H9 (cell line): ENCODE measurements at regions not wholly inside any gene's neighbourhood (a gene's known extent, or its start where the extent isn't known, plus 50 kb on each side); places are given as distances from the start of the nearest gene placed in this dataset.

ENCODE experiments used
- DNase-seq: peaks from one replicate; pipeline ENCODE4 v3.0.0-alpha.2; 2017
- H2AFZ ChIP-seq: one replicate; pipeline ENCODE4 v1.6.1; 2013; ENCODE audit warnings: mild to moderate bottlenecking, low read length, control low read depth, moderate library complexity
- H2AK5ac ChIP-seq: 2 replicates; pipeline ENCODE4 v1.6.1; 2013; ENCODE audit warnings: low read length, control low read depth, mixed read lengths; ENCODE audit not compliant: insufficient read length
- H2BK120ac ChIP-seq: one replicate; pipeline ENCODE4 v1.6.1; 2013; ENCODE audit warnings: low read depth, mild to moderate bottlenecking, low read length, control low read depth, inconsistent platforms; ENCODE audit not compliant: poor library complexity, severe bottlenecking
- H2BK12ac ChIP-seq: 2 replicates; pipeline ENCODE4 v1.6.1; 2013; ENCODE audit warnings: low read length, control low read depth, mixed read lengths, low read depth; ENCODE audit not compliant: insufficient read length
- H2BK15ac ChIP-seq: 2 replicates; pipeline ENCODE4 v1.6.1; 2013; ENCODE audit warnings: low read depth, low read length, control low read depth
- H2BK20ac ChIP-seq: one replicate; pipeline ENCODE4 v1.6.1; 2013; ENCODE audit warnings: low read depth, mild to moderate bottlenecking, low read length, control low read depth, inconsistent platforms; ENCODE audit not compliant: poor library complexity, severe bottlenecking
- H2BK5ac ChIP-seq: 2 replicates; pipeline ENCODE4 v1.6.1; 2013; ENCODE audit warnings: low read length, control low read depth, mixed read lengths; ENCODE audit not compliant: insufficient read length
- H3K14ac ChIP-seq: 2 replicates; pipeline ENCODE4 v1.6.1; 2013; ENCODE audit warnings: low read length, control low read depth; ENCODE audit not compliant: insufficient read depth
- H3K18ac ChIP-seq: 2 replicates; pipeline ENCODE4 v1.6.1; 2013; ENCODE audit warnings: low read depth, mild to moderate bottlenecking, mixed read lengths, low read length, control low read depth; ENCODE audit not compliant: insufficient read length
- H3K23ac ChIP-seq: 2 replicates; pipeline ENCODE4 v1.6.1; 2013; ENCODE audit warnings: low read length, control low read depth, mixed read lengths, low read depth; ENCODE audit not compliant: insufficient read length
- H3K23me2 ChIP-seq: 2 replicates; pipeline ENCODE4 v1.6.1; 2013; ENCODE audit warnings: low read depth, mild to moderate bottlenecking, mixed read lengths, low read length, control low read depth; ENCODE audit not compliant: insufficient read length, poor library complexity, severe bottlenecking
- H3K27ac ChIP-seq: 2 replicates; pipeline ENCODE4 v1.5.1; 2013; ENCODE audit warnings: low read length, control low read depth, mixed read lengths, low read depth; ENCODE audit not compliant: insufficient read length
- H3K27me3 ChIP-seq: 2 replicates; pipeline ENCODE4 v1.6.1; 2013; ENCODE audit warnings: low read length, control low read depth, inconsistent platforms; ENCODE audit not compliant: insufficient read depth
- H3K4ac ChIP-seq: 2 replicates; pipeline ENCODE4 v1.6.1; 2013; ENCODE audit warnings: low read depth, mild to moderate bottlenecking, control low read depth, inconsistent platforms, low read length, moderate library complexity
- H3K4me1 ChIP-seq: 2 replicates; pipeline ENCODE4 v1.6.1; 2013; ENCODE audit warnings: low read length, control low read depth, inconsistent platforms; ENCODE audit not compliant: insufficient read depth
- H3K4me2 ChIP-seq: 2 replicates; pipeline ENCODE4 v1.6.1; 2013; ENCODE audit warnings: low read length, control low read depth, mixed read lengths; ENCODE audit not compliant: insufficient read length, insufficient read depth
- H3K56ac ChIP-seq: 2 replicates; pipeline ENCODE4 v1.6.1; 2013; ENCODE audit warnings: low read depth, mild to moderate bottlenecking, mixed read lengths, low read length, control low read depth; ENCODE audit not compliant: insufficient read length
- H3K79me1 ChIP-seq: 2 replicates; pipeline ENCODE4 v1.6.1; 2013; ENCODE audit warnings: low read depth, mild to moderate bottlenecking, moderate library complexity, low read length, control low read depth, inconsistent platforms; ENCODE audit not compliant: insufficient read depth, poor library complexity, severe bottlenecking
- H3K79me2 ChIP-seq: 2 replicates; pipeline ENCODE4 v1.6.1; 2013; ENCODE audit warnings: low read length, control low read depth, inconsistent platforms; ENCODE audit not compliant: insufficient read depth
- H3K9ac ChIP-seq: 2 replicates; pipeline ENCODE4 v1.6.1; 2013; ENCODE audit warnings: low read length, control low read depth, mixed read lengths; ENCODE audit not compliant: insufficient read length; ENCODE audit errors: extremely low read depth
- H3K9me3 ChIP-seq: one replicate; pipeline ENCODE4 v1.6.1; 2013; ENCODE audit warnings: low read depth, low read length, inconsistent platforms; ENCODE audit not compliant: control insufficient read depth
- H3T11ph ChIP-seq: one replicate; pipeline ENCODE4 v1.6.1; 2013; ENCODE audit warnings: mild to moderate bottlenecking, low read length, control low read depth, inconsistent platforms
- H4K20me1 ChIP-seq: one replicate; pipeline ENCODE4 v1.6.1; 2013; ENCODE audit not compliant: control insufficient read depth, insufficient read length, insufficient read depth
- H4K5ac ChIP-seq: 2 replicates; pipeline ENCODE4 v1.6.1; 2013; ENCODE audit warnings: low read depth, mild to moderate bottlenecking, mixed read lengths, low read length, control low read depth; ENCODE audit not compliant: insufficient read length
- H4K8ac ChIP-seq: replicated peaks from 2 replicates; pipeline ENCODE4 v1.6.1; 2013; ENCODE audit warnings: low read length, control low read depth, mixed read lengths, low read depth; ENCODE audit not compliant: insufficient read length
- H4K91ac ChIP-seq: 2 replicates; pipeline ENCODE4 v1.6.1; 2013; ENCODE audit warnings: low read depth, mild to moderate bottlenecking, moderate library complexity, mixed read lengths, low read length, control low read depth; ENCODE audit not compliant: insufficient read length
- H3K27ac Mint-ChIP-seq, 3 experiments: 2 replicates in 2 of 3; 3 replicates in 1 of 3; pipeline ENCODE4 v1.8.0; 2020 to 2021; ENCODE audit warnings: mixed read lengths in 3 of 3, mild to moderate bottlenecking in 1 of 3, moderate library complexity in 1 of 3
- H3K27me3 Mint-ChIP-seq: 2 replicates; pipeline ENCODE4 v1.8.0; 2021; ENCODE audit warnings: low read depth, mild to moderate bottlenecking, moderate library complexity, mixed read lengths
- H3K36me3 Mint-ChIP-seq, 3 experiments: 2 replicates in 2 of 3; 3 replicates in 1 of 3; pipeline ENCODE4 v1.8.0; 2020 to 2021; ENCODE audit warnings: low read depth in 3 of 3, mixed read lengths in 3 of 3; ENCODE audit not compliant: insufficient read depth in 1 of 3
- H3K4me1 Mint-ChIP-seq, 2 experiments: 2 replicates each; pipeline ENCODE4 v1.8.0; 2020; ENCODE audit warnings: mixed read lengths in 2 of 2
- H3K4me3 Mint-ChIP-seq, 2 experiments: 2 replicates in 1 of 2; 3 replicates in 1 of 2; pipeline ENCODE4 v1.8.0; 2020 to 2021; ENCODE audit warnings: mild to moderate bottlenecking in 2 of 2, mixed read lengths in 2 of 2, moderate library complexity in 1 of 2
- H3K9me3 Mint-ChIP-seq, 2 experiments: 2 replicates in 1 of 2; 3 replicates in 1 of 2; pipeline ENCODE4 v1.8.0; 2020; ENCODE audit warnings: mild to moderate bottlenecking in 2 of 2, mixed read lengths in 2 of 2, moderate library complexity in 1 of 2
- WGBS: extraction: QIAGEN DNeasy Blood & Tissue Kit; methylation state at CpG from one replicate; pipeline ENCODE4 v1.1.7; 2013; ENCODE audit warnings: missing lambda C conversion rate, low lambda C conversion rate, mixed read lengths; ENCODE audit not compliant: insufficient read length; ENCODE audit errors: extremely low coverage; 5-methylcytosine and 5-hydroxymethylcytosine counted together
- TF ChIP-seq, protein P1 (sequence below): fragments of 200-600 bp; sonication (generic); conservative IDR thresholded peaks from 3 replicates; pipeline ENCODE4 v1.8.0; 2021; ENCODE audit warnings: antibody characterized with exemption, mild to moderate bottlenecking

DNA sequence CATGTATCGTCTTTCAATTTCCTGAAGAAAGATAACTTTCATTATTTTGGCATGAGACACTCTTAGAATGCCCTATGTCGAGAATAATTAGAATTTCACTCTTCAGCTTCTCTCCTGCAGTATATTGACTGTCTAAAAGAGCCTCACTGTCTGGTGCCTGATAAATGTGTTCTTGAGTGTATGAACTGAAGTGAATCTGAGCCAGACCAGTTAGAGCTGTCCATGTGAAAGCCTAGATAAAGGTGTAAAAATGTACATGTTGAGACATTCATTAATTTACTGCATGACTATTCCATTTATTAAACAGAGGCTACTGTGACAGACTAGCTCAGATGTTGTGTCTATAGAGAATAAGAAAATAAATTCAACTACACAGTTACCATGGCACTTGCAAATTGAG lies 283.2 kb downstream of the PCDH18 start:
- no CpG with 5 or more reads among the region's 2 CpGs for WGBS
- TF ChIP-seq, protein P1, sequence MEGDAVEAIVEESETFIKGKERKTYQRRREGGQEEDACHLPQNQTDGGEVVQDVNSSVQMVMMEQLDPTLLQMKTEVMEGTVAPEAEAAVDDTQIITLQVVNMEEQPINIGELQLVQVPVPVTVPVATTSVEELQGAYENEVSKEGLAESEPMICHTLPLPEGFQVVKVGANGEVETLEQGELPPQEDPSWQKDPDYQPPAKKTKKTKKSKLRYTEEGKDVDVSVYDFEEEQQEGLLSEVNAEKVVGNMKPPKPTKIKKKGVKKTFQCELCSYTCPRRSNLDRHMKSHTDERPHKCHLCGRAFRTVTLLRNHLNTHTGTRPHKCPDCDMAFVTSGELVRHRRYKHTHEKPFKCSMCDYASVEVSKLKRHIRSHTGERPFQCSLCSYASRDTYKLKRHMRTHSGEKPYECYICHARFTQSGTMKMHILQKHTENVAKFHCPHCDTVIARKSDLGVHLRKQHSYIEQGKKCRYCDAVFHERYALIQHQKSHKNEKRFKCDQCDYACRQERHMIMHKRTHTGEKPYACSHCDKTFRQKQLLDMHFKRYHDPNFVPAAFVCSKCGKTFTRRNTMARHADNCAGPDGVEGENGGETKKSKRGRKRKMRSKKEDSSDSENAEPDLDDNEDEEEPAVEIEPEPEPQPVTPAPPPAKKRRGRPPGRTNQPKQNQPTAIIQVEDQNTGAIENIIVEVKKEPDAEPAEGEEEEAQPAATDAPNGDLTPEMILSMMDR, result no peak
- no peak overlapping the region for H3K27ac Mint-ChIP-seq
- Histone ChIP-seq H3K9ac (no peak overlapping the region), H3K27ac (no peak overlapping the region), H4K20me1 (no peaks in the 10 kb centered on the region), H4K5ac (no peak overlapping the region), H3K4me2 (no peak overlapping the region), H2BK5ac (no peak overlapping the region), H2BK15ac (no peak overlapping the region), H3K23me2 (no peaks in the 10 kb centered on the region), H3K4ac (no peak overlapping the region), H3K18ac (no peak overlapping the region), H4K91ac (no peak overlapping the region), H3K4me1 (no peaks in the 10 kb centered on the region; the same call in 1 of the 2 replicates), H2BK120ac (no peak overlapping the region), H3T11ph (no peak overlapping the region), H3K27me3 (no peaks in the 10 kb centered on the region), H2AK5ac (no peak overlapping the region), H2BK20ac (no peak overlapping the region), H2AFZ (no peak overlapping the region), H3K23ac (no peak overlapping the region), H3K14ac (no peak overlapping the region), H2BK12ac (no peak overlapping the region), H3K79me2 (no peaks in the 10 kb centered on the region), H3K79me1 (no peaks in the 10 kb centered on the region), H4K8ac (no peak overlapping the region), H3K56ac (no peak overlapping the region), H3K9me3 (no peaks in the 10 kb centered on the region)
- H3K4me3 Mint-ChIP-seq, result no peak overlapping the region
- H3K9me3 Mint-ChIP-seq, result no peaks in the 10 kb centered on the region; a peak in 1 of 5 replicates
- H3K27me3 Mint-ChIP-seq, result no peaks in the 10 kb centered on the region
- H3K4me1 Mint-ChIP-seq, result peaks cover 2 to 12% of the 10 kb centered on the region in 2 experiments; a peak in 3 of 4 replicates
- H3K36me3 Mint-ChIP-seq, result no peaks in the 10 kb centered on the region
- DNase-seq, result no peak
